GM18511 (cell line): ENCODE measurements at regions not wholly inside any gene's neighbourhood (a gene's known extent, or its start where the extent isn't known, plus 50 kb on each side); places are given as distances from the start of the nearest gene placed in this dataset.

ENCODE experiments used
- ATAC-seq: cut with Tn5 transposase; IDR thresholded peaks from one replicate; pipeline ENCODE4 v1.9.1; 2021; ENCODE audit warnings: mild to moderate bottlenecking, moderate library complexity; ENCODE audit not compliant: unreplicated experiment

DNA sequence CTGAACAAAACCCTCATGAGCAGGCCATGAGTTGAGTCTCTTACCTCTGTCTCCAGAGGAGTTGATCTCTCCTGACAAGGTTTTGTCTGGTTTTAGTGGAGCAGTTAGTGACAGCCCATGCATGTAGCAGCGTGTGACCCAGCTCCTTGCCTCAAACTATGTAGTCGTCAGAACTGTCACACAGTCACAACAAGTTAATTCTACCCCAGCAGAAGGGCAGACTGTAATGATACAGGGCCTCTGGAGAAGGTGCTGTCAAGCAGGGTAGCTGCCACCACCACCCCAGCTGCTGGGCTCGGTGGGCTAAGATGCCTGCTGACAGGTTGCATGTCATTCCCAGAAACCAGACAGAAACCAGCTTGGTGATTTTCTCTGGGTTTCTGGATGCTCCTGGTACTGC lies 194.5 kb downstream of the PSAT1 start:
- ATAC-seq: no peak

GRCh38 chr9:78493166-78493742 lies 196.3 kb downstream of the PSAT1 start:
- ATAC-seq: no peak

DNA sequence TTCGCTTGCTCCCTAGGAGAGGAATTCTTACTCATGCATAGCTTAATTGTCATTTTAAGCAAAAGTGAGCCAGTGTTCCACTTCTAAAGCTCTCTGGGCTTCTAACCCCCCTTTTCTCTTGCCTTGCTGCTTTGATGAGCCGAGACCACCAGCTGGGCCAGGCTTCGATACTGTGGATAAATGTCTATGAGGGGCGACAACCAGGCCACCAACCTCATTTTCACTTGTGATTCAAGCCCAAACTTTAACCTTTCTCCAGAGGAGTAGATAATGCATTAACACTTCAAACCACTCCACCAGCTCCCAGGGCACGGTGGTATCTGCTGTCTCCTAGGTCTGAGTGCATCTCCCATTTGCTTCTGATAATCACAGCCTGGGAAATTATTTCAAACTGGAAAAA lies 205.6 kb downstream of the PSAT1 start:
- no peak for ATAC-seq

DNA sequence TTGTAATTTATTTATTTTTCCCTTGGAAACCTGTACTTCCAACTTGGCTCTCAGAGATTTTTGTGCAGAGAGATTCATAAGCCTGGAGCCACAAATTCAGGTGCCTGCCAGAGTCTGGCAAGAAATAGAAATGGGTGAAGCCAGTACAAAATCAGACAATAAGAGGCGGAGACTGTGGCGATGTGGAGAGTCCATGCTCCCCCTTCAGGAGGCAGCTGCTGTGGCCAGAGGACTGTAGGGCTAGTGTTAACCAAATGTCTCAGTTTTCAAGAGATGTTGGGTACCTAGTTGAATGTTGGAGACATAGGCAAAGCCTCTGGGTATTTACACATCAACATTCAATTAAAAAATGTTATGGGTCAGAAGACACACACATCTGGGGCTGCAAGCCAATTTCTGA lies 208.6 kb downstream of the PSAT1 start:
- no peak for ATAC-seq

GRCh38 chr9:78507037-78507436 lies 210.1 kb downstream of the PSAT1 start:
- no peak for ATAC-seq

- ATAC-seq: no peak
Observed at GRCh38 chr9:78510035-78510434, 213.1 kb downstream of the PSAT1 start.

DNA sequence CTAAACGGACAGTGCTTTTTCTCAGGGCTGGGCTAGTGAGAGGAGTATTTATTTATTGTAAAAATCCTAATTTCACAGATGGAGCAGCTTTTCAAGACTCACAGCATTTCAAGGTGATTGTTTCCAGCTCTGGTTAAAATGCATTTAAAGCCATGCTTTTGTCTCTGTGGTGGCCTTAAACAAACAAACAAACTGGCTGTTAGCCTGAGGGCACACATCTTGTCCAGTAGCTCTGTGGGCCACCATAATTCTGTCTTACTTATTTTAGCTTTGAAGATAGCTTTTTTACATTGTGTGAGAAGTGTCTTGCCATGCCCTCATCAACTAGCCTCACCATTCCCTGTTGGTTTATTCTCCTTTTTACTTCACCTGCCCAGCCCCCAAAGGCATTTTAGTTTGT lies 218.2 kb downstream of the PSAT1 start:
- ATAC-seq: no peak

GRCh38 chr9:78519786-78520185 lies 222.9 kb downstream of the PSAT1 start:
- no peak for ATAC-seq

- no peak for ATAC-seq
Observed at GRCh38 chr9:78521680-78522079, 224.8 kb downstream of the PSAT1 start.

GRCh38 chr9:78525986-78526560 lies 229.1 kb downstream of the PSAT1 start:
- no peak for ATAC-seq

GRCh38 chr9:78533500-78533899 lies 236.6 kb downstream of the PSAT1 start:
- ATAC-seq: no peak

GRCh38 chr9:78539188-78539587 lies 242.3 kb downstream of the PSAT1 start:
- ATAC-seq: no peak

- ATAC-seq: no peak
Observed at GRCh38 chr9:78539904-78540303, 243.0 kb downstream of the PSAT1 start.

- no peak for ATAC-seq
Observed at GRCh38 chr9:78541868-78542443, 245.0 kb downstream of the PSAT1 start.

DNA sequence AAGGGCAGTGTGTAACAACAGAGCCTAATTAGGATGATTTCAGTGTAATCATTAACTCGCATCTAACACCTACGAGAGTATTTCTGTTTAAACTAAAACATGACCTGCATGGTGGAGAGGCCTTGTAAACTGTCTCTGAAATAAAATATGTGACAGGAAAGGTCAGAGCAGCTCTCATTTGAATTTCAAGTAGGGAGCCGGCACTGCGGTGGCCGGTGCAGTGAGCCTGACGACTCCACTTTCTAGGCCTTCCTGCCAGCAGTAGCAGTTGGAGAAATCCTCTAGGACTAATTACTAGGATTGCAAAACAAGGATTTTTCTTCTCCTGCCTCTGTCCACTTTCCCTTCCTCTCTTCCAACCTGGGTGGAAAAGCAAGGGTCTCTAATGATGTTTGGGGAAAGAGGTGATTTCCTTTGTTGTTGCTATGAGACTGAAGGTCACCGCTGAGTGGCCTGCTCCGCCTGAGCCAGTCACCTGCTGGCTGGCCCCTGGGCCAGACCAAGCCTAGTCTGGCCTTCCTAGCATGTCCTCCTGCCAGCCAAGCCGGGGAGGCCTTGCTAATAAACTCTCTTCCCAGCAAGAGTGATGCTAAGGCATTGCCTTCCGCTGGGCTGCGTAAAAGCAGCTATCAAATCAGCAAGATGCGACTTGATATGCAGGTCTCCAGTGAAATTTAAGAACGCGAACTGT lies 245.7 kb downstream of the PSAT1 start:
- ATAC-seq: no peak

DNA sequence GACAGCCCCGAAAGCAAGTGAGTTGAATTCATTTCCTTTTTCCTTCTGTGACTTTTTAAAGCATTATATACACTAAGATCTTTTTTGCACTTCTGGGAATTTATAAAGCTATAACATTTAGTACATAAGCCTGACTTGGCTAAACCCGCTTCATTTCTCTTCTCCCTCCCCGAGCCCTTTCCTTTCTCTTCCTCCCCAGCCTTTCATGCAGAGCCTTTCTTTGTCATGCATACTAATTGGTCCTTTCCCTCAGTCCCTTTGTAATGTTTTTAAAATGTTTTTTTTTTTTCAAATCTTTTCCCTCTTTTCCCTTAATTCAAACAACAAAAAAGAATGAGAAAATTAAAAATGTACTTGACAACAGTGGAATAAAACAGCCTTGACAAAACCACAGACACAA lies 246.4 kb downstream of the PSAT1 start:
- no peak for ATAC-seq

DNA sequence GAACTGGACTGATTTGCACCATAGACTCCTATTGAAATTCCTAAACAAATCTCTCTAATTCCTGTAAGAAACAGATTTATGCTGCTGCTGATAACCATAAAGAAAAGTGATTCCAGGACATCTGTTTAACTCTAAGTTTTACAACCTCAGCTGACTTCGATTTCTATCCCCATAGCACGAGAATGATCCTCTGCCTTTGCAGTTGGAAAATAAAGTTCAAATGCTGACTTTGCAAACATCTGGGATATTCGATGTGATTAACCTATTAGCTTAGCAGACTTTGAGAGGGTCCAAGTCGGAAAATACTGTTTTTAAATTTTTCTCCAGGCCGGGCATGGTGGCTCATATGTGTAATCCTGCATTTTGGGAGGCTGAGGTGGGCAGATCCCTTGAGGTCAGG lies 247.3 kb downstream of the PSAT1 start:
- no peak for ATAC-seq

GRCh38 chr9:78547831-78548230 lies 250.9 kb downstream of the PSAT1 start:
- no peak for ATAC-seq

- no peak for ATAC-seq
Observed at GRCh38 chr9:78548670-78549069, 251.7 kb downstream of the PSAT1 start.

- ATAC-seq: no peak
Observed at GRCh38 chr9:78549711-78550110, 252.8 kb downstream of the PSAT1 start.

GRCh38 chr9:78552802-78553201 lies 255.9 kb downstream of the PSAT1 start:
- no peak for ATAC-seq

DNA sequence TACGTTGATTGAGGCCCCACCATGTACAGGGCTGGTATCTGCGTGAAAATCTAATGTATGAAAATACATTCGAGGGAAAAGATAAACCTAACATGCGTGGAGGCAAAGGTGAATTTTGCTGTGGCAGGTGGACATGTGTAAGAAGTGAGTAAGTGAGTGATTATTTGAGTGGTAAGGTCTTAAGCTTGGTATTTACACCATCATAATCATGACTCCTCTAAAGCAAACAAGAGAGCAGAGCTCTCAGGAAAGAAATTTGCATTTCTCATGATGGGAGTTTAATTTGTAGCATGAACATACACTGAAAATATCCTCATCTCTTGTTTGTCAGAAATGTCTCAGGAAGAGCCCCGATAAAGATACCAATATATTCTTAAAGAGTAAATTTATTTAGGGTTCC lies 260.6 kb downstream of the PSAT1 start:
- no peak for ATAC-seq
